ENCODE measurements at regions not wholly inside any gene's neighbourhood (a gene's known extent, or its start where the extent isn't known, plus 50 kb on each side); places are given as distances from the start of the nearest gene placed in this dataset.

DNA sequence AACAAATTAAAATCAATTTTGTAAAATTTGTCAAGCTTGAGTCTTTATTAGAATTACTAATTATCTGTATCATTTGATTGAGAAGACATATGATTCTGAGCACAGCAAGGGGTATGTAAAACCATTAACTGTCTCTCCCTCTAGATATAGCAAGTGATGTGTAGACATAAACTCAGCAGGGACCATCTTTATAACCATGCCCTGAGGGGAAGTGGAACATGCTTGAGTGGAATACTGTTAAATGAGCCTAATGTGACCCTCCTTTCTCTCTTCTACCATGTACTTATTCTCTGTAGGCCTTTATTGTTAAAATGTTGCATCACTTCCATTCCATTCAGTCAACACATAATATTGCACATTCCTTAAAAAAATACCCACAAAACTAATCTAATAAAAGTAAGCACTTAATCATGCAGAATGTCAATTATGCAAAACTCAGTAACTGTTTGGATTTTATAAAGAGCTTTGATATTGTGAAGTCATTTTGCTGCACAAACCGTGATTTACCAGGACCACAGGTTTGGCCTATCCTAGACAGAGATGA, 896.6 kb upstream of the MANEA start:
- TF ChIP-seq POLR2AphosphoS5 (IDR thresholded peaks at IDR 0.05) (no peak), EP300 (IDR thresholded peaks at IDR 0.05) (no peak)
- TF ChIP-seq, protein P1, sequence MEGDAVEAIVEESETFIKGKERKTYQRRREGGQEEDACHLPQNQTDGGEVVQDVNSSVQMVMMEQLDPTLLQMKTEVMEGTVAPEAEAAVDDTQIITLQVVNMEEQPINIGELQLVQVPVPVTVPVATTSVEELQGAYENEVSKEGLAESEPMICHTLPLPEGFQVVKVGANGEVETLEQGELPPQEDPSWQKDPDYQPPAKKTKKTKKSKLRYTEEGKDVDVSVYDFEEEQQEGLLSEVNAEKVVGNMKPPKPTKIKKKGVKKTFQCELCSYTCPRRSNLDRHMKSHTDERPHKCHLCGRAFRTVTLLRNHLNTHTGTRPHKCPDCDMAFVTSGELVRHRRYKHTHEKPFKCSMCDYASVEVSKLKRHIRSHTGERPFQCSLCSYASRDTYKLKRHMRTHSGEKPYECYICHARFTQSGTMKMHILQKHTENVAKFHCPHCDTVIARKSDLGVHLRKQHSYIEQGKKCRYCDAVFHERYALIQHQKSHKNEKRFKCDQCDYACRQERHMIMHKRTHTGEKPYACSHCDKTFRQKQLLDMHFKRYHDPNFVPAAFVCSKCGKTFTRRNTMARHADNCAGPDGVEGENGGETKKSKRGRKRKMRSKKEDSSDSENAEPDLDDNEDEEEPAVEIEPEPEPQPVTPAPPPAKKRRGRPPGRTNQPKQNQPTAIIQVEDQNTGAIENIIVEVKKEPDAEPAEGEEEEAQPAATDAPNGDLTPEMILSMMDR (IDR thresholded peaks at IDR 0.05): no peak
